ENCODE measurements at regions not wholly inside any gene's neighbourhood (a gene's known extent, or its start where the extent isn't known, plus 50 kb on each side); places are given as distances from the start of the nearest gene placed in this dataset.

DNA sequence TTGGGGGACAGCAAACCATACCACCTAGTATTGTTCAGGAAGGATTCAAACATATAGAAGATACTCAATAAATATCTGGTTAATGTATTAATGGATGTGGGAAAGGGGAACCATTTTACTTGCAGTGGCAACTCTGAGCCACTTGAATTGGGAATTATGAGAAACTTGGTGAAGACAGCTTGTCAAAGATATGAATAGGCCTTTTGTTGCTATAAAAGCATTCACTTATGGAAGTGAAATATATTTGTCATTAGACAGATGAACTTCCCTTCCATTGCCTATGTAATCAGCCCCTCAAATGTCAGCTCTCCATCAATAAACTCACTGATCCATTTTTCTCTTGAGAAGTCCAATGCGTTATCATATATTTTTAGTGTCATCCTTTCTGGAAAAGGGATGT lies 56.1 kb downstream of the GPR85 start:
- TF ChIP-seq, protein P1, sequence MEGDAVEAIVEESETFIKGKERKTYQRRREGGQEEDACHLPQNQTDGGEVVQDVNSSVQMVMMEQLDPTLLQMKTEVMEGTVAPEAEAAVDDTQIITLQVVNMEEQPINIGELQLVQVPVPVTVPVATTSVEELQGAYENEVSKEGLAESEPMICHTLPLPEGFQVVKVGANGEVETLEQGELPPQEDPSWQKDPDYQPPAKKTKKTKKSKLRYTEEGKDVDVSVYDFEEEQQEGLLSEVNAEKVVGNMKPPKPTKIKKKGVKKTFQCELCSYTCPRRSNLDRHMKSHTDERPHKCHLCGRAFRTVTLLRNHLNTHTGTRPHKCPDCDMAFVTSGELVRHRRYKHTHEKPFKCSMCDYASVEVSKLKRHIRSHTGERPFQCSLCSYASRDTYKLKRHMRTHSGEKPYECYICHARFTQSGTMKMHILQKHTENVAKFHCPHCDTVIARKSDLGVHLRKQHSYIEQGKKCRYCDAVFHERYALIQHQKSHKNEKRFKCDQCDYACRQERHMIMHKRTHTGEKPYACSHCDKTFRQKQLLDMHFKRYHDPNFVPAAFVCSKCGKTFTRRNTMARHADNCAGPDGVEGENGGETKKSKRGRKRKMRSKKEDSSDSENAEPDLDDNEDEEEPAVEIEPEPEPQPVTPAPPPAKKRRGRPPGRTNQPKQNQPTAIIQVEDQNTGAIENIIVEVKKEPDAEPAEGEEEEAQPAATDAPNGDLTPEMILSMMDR (IDR thresholded peaks at IDR 0.05; ENCODE audit: insufficient read depth, low read length, poor library complexity, severe bottlenecking): no peak
- no peak for TF ChIP-seq EZH2phosphoT487 (conservative IDR thresholded peaks at IDR 0.05; ENCODE audit: low read length)

Data from SU-DHL-6 (cell line).